Activated CD8-positive, alpha-beta memory T cell treated with anti-CD3 and anti-CD28 coated beads for 48 hours (primary cell): ENCODE measurements at regions not wholly inside any gene's neighbourhood (a gene's known extent, or its start where the extent isn't known, plus 50 kb on each side); places are given as distances from the start of the nearest gene placed in this dataset.

Experiments
- DNase-seq, 3 experiments: peaks; one replicate each; pipeline ENCODE4 v3.0.0-alpha.2; 2020; ENCODE audit warnings: low read depth in 2 of 3, low spot score in 2 of 3

- no peak for DNase-seq
Measured at GRCh38 chr12:25746131-25746530, 193.0 kb upstream of the LMNTD1 start.

GRCh38 chr12:25752710-25753309 is 199.7 kb upstream of the LMNTD1 start:
- no peak for DNase-seq

- DNase-seq = no peak
Measured at GRCh38 chr12:25755136-25755970, 202.3 kb upstream of the LMNTD1 start.

DNA sequence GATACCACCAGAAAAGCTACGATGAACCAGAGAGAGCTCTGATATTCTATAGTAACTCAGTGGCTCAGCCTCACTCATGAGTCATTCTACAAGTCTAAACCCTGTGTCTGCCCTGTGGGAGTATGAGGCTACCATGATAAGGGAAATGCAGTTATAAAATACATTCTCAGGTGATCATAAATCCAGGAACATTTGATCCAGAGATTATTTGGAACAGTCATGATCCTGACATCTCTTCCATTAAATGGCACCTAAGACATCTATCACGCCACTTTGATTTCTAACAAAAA is 202.6 kb upstream of the RASSF8 start:
- no peak for DNase-seq

DNA sequence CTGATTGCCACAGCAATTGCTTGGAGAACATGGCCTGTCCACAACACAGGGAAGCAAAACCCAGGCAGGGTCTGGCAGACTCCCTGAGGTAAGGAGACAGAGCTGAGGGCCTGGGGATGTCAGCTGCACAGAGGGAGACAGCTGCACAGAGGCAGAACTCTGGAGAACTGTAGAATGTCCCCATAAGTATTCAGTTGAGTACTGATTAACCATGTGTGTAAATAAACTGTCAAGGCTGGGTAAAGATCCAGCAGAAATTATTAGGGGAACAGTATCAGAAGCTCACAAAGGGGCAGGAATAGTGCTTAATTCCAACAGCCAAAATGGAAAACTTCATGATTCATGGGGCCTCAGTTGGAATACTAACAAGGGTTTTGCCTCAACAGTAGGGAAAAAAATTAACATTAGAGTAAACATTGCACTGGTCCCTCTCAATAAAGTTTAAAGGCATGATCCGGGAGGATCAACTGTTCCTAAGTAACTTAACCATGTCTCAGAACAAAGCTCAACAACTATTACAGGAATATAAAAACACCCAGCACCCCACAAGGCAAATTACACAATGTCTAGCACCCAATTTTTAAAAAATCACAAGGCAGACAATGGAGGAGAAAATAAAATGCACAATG is 201.3 kb upstream of the RASSF8 start:
- DNase-seq = no peak

GRCh38 chr12:25759752-25760151 is 198.7 kb upstream of the RASSF8 start:
- no peak for DNase-seq

- no peak for DNase-seq
Measured at GRCh38 chr12:25761356-25761755, 197.1 kb upstream of the RASSF8 start.

- DNase-seq = no peak
Measured at GRCh38 chr12:25764409-25764808, 194.1 kb upstream of the RASSF8 start.

DNA sequence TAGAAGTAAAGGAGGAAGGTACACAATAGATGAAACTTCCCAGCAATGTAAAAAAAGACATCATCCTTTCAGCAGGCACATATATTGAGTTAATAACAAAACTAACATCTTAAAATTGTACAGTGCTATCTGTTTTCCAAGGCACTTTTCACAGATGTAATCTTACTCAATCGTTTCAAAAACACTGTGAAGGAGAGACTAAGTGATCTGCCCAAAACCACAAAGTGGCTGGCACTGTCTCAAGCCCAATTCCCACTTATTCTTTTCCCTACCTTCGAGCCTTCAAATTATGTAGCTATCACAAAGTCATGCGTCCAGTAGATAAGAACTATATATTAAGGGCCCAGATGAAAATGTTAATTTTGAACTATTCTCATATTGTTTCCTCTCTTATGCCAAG is 193.6 kb upstream of the RASSF8 start:
- no peak for DNase-seq

GRCh38 chr12:25767606-25768005 is 190.9 kb upstream of the RASSF8 start:
- no peak for DNase-seq

DNA sequence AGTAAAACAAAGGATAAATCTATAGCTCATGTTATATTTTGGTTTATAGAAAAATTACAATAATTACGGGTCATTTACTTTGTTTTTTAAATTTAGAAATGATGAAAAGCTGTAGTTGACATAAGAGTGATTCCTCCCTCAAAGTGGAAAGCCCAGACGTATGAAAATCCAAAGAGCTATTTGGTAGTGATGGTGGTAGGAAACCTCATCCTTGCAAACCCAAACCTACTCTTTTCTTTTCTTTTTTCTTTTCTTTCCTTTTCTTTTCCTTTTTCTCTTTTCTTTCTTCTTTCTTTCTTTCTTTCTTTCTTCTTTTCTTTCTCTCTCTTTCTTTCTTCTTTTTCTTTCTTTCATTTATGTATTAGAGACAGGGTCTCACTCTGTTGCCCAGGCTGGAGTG is 190.3 kb upstream of the RASSF8 start:
- no peak for DNase-seq

- DNase-seq = no peak
Measured at GRCh38 chr12:25769082-25769945, 189.2 kb upstream of the RASSF8 start.

- no peak for DNase-seq
Measured at GRCh38 chr12:25771041-25771440, 187.4 kb upstream of the RASSF8 start.

DNA sequence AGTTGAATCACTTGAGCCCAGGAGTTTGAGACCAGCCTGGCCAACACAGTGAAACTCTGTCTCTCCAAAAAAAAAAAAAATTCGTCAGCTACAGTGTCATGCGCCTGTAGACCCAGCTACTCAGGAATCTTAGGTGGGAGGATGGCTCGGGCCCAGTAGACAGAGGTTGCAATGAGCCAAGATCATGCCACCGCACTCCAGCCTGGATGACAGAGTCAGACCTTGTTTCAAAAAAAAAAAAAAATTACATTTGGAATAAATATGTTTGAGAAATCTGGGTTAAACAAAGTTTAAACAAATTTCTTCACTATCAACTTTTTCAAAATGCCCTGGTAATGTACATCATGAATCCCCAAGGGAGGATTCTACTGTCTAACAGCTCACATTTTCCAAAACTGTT is 187.0 kb upstream of the RASSF8 start:
- no peak for DNase-seq

- DNase-seq = no peak
Measured at GRCh38 chr12:25775968-25776367, 182.5 kb upstream of the RASSF8 start.

GRCh38 chr12:25780771-25781170 is 177.7 kb upstream of the RASSF8 start:
- DNase-seq = no peak

DNA sequence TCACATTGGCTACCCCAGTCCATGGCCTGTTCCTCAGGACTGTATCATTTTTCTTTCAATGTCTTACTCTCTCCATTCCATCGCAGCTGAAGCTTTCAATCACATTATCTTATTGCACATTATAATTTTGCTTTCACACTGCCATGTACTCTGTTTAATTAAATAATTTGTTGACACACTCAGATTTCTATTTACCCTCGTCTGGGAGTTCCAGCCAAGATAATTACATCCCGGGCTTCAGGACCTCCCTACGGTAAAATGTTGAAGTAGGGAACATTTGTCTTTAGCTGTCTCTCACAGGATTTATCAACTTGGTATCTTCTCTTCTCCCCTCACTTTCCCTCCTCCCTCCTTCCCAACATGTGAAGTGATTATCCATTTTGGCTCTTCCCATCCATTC is 177.2 kb upstream of the RASSF8 start:
- DNase-seq = no peak

DNA sequence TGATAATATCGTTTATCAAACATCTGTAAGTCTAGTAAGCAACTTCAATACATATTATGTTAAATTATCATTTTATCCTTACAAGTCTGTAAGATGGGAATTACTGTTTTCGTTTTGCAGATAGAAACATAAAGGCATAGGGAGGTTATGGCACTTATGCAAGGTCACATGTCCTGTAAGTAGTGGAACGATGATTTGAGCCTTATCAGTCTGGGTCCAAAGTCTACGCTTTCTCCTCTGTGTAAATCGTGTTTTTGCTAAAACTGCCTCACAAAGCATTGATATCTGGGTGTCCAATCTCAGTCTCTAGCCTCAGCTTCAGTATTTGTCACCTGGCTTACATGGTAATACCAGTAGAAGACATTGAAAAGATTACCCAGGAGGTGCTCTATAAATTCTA is 174.9 kb upstream of the RASSF8 start:
- no peak for DNase-seq

DNA sequence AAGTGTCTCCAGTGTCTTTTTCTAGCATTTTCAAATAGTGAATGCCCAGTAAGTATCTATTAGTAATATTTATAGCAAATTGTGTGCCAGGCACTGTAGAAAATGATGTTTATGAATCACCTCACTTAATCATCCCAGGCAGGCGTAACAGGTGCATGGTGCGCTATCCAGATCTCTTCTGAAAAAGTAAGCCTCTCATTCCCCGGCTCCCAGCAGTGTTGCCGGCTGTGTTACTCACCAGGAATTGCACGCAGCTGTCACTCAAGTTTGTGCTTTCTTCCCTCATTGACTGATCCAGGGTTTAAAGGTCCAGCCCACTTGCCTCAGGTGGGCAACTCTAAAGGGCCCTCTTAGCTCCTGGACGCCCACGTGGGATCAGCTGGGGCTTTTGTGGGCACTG is 173.8 kb upstream of the RASSF8 start:
- DNase-seq = no peak

- DNase-seq = no peak
Measured at GRCh38 chr12:25785134-25785533, 173.3 kb upstream of the RASSF8 start.

DNA sequence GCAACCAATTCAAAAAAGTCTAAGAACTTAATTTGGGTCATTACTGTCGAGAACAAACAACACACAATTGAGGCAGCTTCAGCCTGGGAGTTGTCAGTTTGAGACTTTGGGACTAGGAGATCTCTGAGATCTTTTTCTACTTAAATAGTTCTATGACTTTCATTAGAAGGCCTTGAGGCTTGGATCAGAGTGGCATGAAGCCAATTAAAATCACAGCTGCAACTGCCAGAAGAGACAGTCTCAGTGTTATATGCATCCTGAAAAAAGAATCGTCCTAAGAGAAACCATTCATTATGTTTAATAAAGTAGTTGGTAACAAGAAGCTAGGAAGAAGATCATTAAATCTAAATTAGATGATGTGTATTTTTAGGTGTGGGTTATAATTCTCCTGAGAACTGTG is 170.8 kb upstream of the RASSF8 start:
- DNase-seq = no peak
